Dermis microvascular lymphatic vessel endothelial cell (primary cell): ENCODE measurements at regions not wholly inside any gene's neighbourhood (a gene's known extent, or its start where the extent isn't known, plus 50 kb on each side); places are given as distances from the start of the nearest gene placed in this dataset.

Source experiments
- DNase-seq, 2 donors: peaks; one replicate each; pipeline versions ENCODE4 v3.0.0 to v3.0.0-alpha.2; 2010; ENCODE audit warnings: low read depth in 2 of 2

GRCh38 chr3:5428607-5429516 lies 241.4 kb downstream of the EDEM1 start:
- no peak for DNase-seq

- no peak for DNase-seq
These were observed 242.0 kb downstream of the EDEM1 start for GRCh38 chr3:5429517-5429890.

GRCh38 chr3:5430701-5431100 lies 243.2 kb downstream of the EDEM1 start:
- DNase-seq = no peak

GRCh38 chr3:5431146-5431545 lies 243.6 kb downstream of the EDEM1 start:
- DNase-seq = no peak

- no peak for DNase-seq
These were observed 244.4 kb downstream of the EDEM1 start for GRCh38 chr3:5431811-5432378.

GRCh38 chr3:5437296-5437782 lies 249.8 kb downstream of the EDEM1 start:
- DNase-seq = no peak

- DNase-seq = no peak
These were observed 250.3 kb downstream of the EDEM1 start for GRCh38 chr3:5437783-5438323.

- DNase-seq = no peak
These were observed 253.9 kb downstream of the EDEM1 start for GRCh38 chr3:5441401-5441800.

- DNase-seq = no peak
These were observed 254.7 kb downstream of the EDEM1 start for GRCh38 chr3:5442106-5442785.

- DNase-seq = no peak
These were observed 255.3 kb downstream of the EDEM1 start for GRCh38 chr3:5442786-5443138.

GRCh38 chr3:5444253-5444652 lies 256.7 kb downstream of the EDEM1 start:
- DNase-seq = no peak

GRCh38 chr3:5445676-5446201 lies 258.2 kb downstream of the EDEM1 start:
- DNase-seq = no peak

GRCh38 chr3:5448246-5448645 lies 260.7 kb downstream of the EDEM1 start:
- no peak for DNase-seq

- DNase-seq = no peak
These were observed 261.3 kb downstream of the EDEM1 start for GRCh38 chr3:5448816-5449215.

GRCh38 chr3:5456199-5456598 lies 268.7 kb downstream of the EDEM1 start:
- DNase-seq = no peak

GRCh38 chr3:5458526-5458925 lies 271.0 kb downstream of the EDEM1 start:
- no peak for DNase-seq

GRCh38 chr3:5462086-5462485 lies 274.6 kb downstream of the EDEM1 start:
- no peak for DNase-seq

GRCh38 chr3:5463991-5464390 lies 276.5 kb downstream of the EDEM1 start:
- no peak for DNase-seq

GRCh38 chr3:5464649-5465048 lies 277.1 kb downstream of the EDEM1 start:
- no peak for DNase-seq

- DNase-seq = no peak
These were observed 277.7 kb downstream of the EDEM1 start for GRCh38 chr3:5465183-5465582.

GRCh38 chr3:5466065-5466464 lies 278.6 kb downstream of the EDEM1 start:
- no peak for DNase-seq

- no peak for DNase-seq
These were observed 279.2 kb downstream of the EDEM1 start for GRCh38 chr3:5466717-5467116.
